Loucy (cell line): ENCODE measurements at regions not wholly inside any gene's neighbourhood (a gene's known extent, or its start where the extent isn't known, plus 50 kb on each side); places are given as distances from the start of the nearest gene placed in this dataset.

Experiments
- EZH2phosphoT487 ChIP-seq: fragments of 200-600 bp; IDR thresholded peaks from 2 replicates; pipeline ENCODE4 v1.6.1; 2018; ENCODE audit warnings: antibody characterized with exemption, mild to moderate bottlenecking, moderate library complexity, borderline replicate concordance
- TF ChIP-seq, protein P1 (sequence below): fragments of 200-600 bp; sonication (generic); conservative IDR thresholded peaks from 2 replicates; pipeline ENCODE4 v1.5.1; 2014; ENCODE audit warnings: mild to moderate bottlenecking, antibody characterized with exemption, low read length

DNA sequence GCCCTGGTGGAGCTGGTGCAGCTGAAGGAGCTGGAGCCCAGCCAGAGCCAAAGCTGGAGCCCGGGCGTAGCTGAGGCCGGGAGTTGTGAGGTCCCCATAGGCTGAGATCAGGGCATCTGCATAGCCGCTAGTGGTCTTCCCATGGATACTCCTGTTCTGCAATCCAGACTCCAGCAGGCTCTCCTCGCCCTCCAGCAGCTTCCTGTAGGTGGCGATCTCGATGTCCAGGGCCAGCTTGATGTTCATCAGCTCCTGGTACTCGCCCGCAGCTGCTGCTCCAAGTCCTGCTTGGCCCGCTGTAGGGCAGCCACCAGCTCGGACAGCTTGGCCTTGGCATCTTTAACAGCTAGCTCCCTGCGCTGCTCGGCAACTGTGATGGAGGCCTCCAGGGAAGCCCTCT lies 966.1 kb downstream of the FSCB start:
- TF ChIP-seq, protein P1, sequence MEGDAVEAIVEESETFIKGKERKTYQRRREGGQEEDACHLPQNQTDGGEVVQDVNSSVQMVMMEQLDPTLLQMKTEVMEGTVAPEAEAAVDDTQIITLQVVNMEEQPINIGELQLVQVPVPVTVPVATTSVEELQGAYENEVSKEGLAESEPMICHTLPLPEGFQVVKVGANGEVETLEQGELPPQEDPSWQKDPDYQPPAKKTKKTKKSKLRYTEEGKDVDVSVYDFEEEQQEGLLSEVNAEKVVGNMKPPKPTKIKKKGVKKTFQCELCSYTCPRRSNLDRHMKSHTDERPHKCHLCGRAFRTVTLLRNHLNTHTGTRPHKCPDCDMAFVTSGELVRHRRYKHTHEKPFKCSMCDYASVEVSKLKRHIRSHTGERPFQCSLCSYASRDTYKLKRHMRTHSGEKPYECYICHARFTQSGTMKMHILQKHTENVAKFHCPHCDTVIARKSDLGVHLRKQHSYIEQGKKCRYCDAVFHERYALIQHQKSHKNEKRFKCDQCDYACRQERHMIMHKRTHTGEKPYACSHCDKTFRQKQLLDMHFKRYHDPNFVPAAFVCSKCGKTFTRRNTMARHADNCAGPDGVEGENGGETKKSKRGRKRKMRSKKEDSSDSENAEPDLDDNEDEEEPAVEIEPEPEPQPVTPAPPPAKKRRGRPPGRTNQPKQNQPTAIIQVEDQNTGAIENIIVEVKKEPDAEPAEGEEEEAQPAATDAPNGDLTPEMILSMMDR, result peak; percentile 26
- no peak for TF ChIP-seq EZH2phosphoT487
